Liver (tissue), 3 donors: ENCODE measurements at regions not wholly inside any gene's neighbourhood (a gene's known extent, or its start where the extent isn't known, plus 50 kb on each side); places are given as distances from the start of the nearest gene placed in this dataset.
"Not testable (repeated sequence)": the region's sequence is repeated elsewhere in the genome, so short reads cannot be mapped to it uniquely, and the experiment has no call there.

Experiments used
- CTCF ChIP-seq: fragments of 150-350 bp; IDR thresholded peaks from 2 replicates; pipeline ENCODE4 v1.5.1; 2017; ENCODE audit warnings: improper control_type of control experiment, low read depth, low read length; ENCODE audit not compliant: missing input control
- FOXA2 ChIP-seq: IDR thresholded peaks from 2 replicates; pipeline ENCODE4 v1.6.1; 2016; ENCODE audit warnings: antibody characterized with exemption
- GABPA ChIP-seq, 2 donors: IDR thresholded peaks in 1 of 2; conservative IDR thresholded peaks in 1 of 2; 2 replicates each; pipeline ENCODE4 v1.6.1; 2016; ENCODE audit warnings: antibody characterized with exemption in 2 of 2, mild to moderate bottlenecking in 1 of 2, moderate library complexity in 1 of 2
- MAX ChIP-seq: IDR thresholded peaks from 2 replicates; pipeline ENCODE4 v1.6.1; 2016; ENCODE audit warnings: antibody characterized with exemption
- YY1 ChIP-seq: IDR thresholded peaks from 2 replicates; pipeline ENCODE4 v1.6.1; 2016; ENCODE audit warnings: antibody characterized with exemption, mild to moderate bottlenecking
- donor health status: healthy.
- donor health status: healthy.

GRCh38 chr22:27607750-27608149 is 193.8 kb downstream of the MN1 start:
- not testable (repeated sequence) for TF ChIP-seq CTCF; MAX; YY1; GABPA (IDR thresholded peaks at IDR 0.05 in 1 of 2, conservative IDR thresholded peaks at IDR 0.05 in 1 of 2); FOXA2
